PC-9 (cell line): ENCODE measurements at regions not wholly inside any gene's neighbourhood (a gene's known extent, or its start where the extent isn't known, plus 50 kb on each side); places are given as distances from the start of the nearest gene placed in this dataset.

Experiments used
- BruUV-seq: library from RNA; stranded (reverse); fragments of 400-500 nt; replicated peaks from 2 replicates; lab custom pipeline; 2021; lab: Mats Ljungman, UMichigan
- CTCF ChIA-PET: fragments of 300-600 bp; sonication (Branson Sonifier 250); formaldehyde crosslinking; loops from one replicate; lab custom pipeline; 2022; ENCODE audit warnings: antibody characterized with exemption; lab: Charles Lee
- POLR2A ChIA-PET: fragments of 300-600 bp; sonication (Branson Sonifier 250); formaldehyde crosslinking; loops from one replicate; lab custom pipeline; 2022; ENCODE audit warnings: antibody characterized with exemption; ENCODE audit not compliant: unreplicated experiment; lab: Charles Lee
- DNase-seq, 2 experiments: peaks; one replicate each; pipeline versions ENCODE4 v3.0.0 to v3.0.0-alpha.2; 2015 to 2022; ENCODE audit warnings: mixed read lengths in 1 of 2
- H2AFZ ChIP-seq: fragments of 200-600 bp; sonication (generic); 2 replicates; pipeline ENCODE4 v1.8.1; 2017; ENCODE audit warnings: antibody characterized with exemption
- H3F3A ChIP-seq: fragments of 200-600 bp; sonication (generic); 2 replicates; pipeline ENCODE4 v1.8.1; 2017; ENCODE audit warnings: antibody characterized with exemption, mild to moderate bottlenecking, low read depth; ENCODE audit not compliant: insufficient read depth
- H3K27ac ChIP-seq: fragments of 200-600 bp; sonication (generic); 2 replicates; pipeline ENCODE4 v1.6.1; 2016; ENCODE audit warnings: mixed run types
- H3K27me3 ChIP-seq: fragments of 200-600 bp; sonication (generic); 2 replicates; pipeline ENCODE4 v1.6.1; 2016; ENCODE audit warnings: low read depth, mixed run types; ENCODE audit not compliant: insufficient read depth
- H3K36me3 ChIP-seq: fragments of 200-600 bp; sonication (generic); 2 replicates; pipeline ENCODE4 v1.6.1; 2016; ENCODE audit warnings: low read depth, mixed run types
- H3K4me1 ChIP-seq: fragments of 200-600 bp; sonication (generic); replicated peaks from 2 replicates; pipeline ENCODE4 v1.6.1; 2016; ENCODE audit warnings: mixed run types; ENCODE audit not compliant: insufficient read depth
- H3K4me2 ChIP-seq: fragments of 200-600 bp; sonication (generic); 2 replicates; pipeline ENCODE4 v1.6.1; 2017; ENCODE audit warnings: mixed run types
- H3K4me3 ChIP-seq: fragments of 200-600 bp; sonication (generic); 2 replicates; pipeline ENCODE4 v1.6.1; 2016; ENCODE audit warnings: mixed run types
- H3K79me2 ChIP-seq: fragments of 200-600 bp; sonication (generic); 2 replicates; pipeline ENCODE4 v1.6.1; 2017; ENCODE audit warnings: low read depth, mixed run types
- H3K9me2 ChIP-seq: fragments of 200-600 bp; sonication (generic); 2 replicates; pipeline ENCODE4 v1.8.1; 2017; ENCODE audit warnings: mild to moderate bottlenecking; ENCODE audit not compliant: insufficient read depth
- H3K9me3 ChIP-seq: fragments of 200-600 bp; sonication (generic); 2 replicates; pipeline ENCODE4 v1.8.1; 2016; ENCODE audit warnings: low read depth; ENCODE audit not compliant: insufficient read depth
- H4K20me1 ChIP-seq: fragments of 200-600 bp; sonication (generic); 2 replicates; pipeline ENCODE4 v1.8.1; 2017; ENCODE audit not compliant: insufficient read depth
- EZH2 ChIP-seq: fragments of 200-600 bp; sonication (generic); IDR thresholded peaks from 2 replicates; pipeline ENCODE4 v1.8.0; 2017; ENCODE audit warnings: antibody characterized with exemption, low read depth
- intact Hi-C: fragments of 100-400 bp; cut with micrococcal nuclease; formaldehyde crosslinking; loops from one replicate; pipeline ENCODE4 v1.10.0; 2022; ENCODE audit not compliant: unreplicated experiment
- TF ChIP-seq, protein P1 (sequence below): fragments of 200-600 bp; sonication (generic); conservative IDR thresholded peaks from 2 replicates; pipeline ENCODE4 v1.6.1; 2017; ENCODE audit warnings: mixed run types, antibody characterized with exemption, mild to moderate bottlenecking, moderate library complexity

DNA sequence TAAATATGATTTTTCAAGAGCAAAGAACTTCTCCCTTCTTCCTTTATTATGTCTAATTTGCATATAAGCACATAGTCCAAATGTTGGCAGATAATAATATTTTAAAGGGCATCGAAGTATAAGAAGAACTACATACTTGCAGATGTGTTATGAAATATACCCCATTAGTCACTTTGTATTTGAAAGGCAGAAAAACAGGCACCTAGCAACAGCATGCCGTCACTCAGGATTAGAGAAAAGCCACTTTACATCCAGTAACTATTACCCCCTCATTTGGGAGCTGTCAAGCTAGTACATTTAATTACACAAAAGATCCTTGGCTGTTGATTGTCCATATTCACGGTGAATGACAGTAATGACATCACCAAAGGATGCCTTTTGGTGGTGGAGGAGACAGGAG, 99.3 kb upstream of the ARMC2 start:
- Histone ChIP-seq H3K27me3 (no peaks in the 10 kb centered on the region), H3K4me1 (peaks cover 73% of the 10 kb centered on the region), H3K27ac (no peak overlapping the region), H2AFZ (no peak overlapping the region), H3K4me3 (no peak overlapping the region), H3F3A (peaks cover 22% of the 10 kb centered on the region), H3K4me2 (peak overlapping the region; percentile 12; the same call in 1 of the 2 replicates), H3K36me3 (no peaks in the 10 kb centered on the region), H3K9me3 (no peaks in the 10 kb centered on the region), H3K79me2 (peaks cover 27% of the 10 kb centered on the region), H4K20me1 (no peaks in the 10 kb centered on the region), H3K9me2 (no peaks in the 10 kb centered on the region)
- no TSS peak for BruUV-seq
- TF ChIP-seq EZH2: no peak
- TF ChIP-seq, protein P1, sequence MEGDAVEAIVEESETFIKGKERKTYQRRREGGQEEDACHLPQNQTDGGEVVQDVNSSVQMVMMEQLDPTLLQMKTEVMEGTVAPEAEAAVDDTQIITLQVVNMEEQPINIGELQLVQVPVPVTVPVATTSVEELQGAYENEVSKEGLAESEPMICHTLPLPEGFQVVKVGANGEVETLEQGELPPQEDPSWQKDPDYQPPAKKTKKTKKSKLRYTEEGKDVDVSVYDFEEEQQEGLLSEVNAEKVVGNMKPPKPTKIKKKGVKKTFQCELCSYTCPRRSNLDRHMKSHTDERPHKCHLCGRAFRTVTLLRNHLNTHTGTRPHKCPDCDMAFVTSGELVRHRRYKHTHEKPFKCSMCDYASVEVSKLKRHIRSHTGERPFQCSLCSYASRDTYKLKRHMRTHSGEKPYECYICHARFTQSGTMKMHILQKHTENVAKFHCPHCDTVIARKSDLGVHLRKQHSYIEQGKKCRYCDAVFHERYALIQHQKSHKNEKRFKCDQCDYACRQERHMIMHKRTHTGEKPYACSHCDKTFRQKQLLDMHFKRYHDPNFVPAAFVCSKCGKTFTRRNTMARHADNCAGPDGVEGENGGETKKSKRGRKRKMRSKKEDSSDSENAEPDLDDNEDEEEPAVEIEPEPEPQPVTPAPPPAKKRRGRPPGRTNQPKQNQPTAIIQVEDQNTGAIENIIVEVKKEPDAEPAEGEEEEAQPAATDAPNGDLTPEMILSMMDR: no peak
- ChIA-PET CTCF (no interaction called here), POLR2A (no interaction called here)
- DNase-seq: peak in 1 of 2 experiments; percentile 70
- intact Hi-C loops: no loop called here

DNA sequence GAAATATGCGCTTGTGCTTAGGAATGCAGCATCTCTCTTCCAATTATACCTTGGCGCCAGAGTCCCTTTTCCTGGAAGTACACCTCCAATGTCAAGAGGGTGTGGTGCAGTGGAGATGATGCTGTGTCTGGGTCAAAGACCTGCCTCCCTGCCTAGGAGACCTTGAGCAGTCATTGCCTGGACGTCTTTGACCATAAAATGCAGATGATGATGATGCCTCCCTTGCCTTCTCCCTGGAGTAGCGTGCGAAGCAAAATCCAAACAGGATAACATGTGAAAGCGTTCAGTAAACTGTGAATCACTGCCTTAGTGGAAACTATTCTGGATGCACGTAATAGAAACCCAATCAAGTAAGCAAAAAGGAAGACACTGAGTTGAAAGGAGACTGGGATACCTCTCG, 97.4 kb upstream of the ARMC2 start:
- Histone ChIP-seq H3K36me3 (no peaks in the 10 kb centered on the region), H3K9me3 (no peaks in the 10 kb centered on the region), H4K20me1 (no peaks in the 10 kb centered on the region), H3K4me1 (peaks cover 61% of the 10 kb centered on the region), H2AFZ (no peak overlapping the region), H3K4me3 (no peak overlapping the region), H3F3A (peaks cover 18% of the 10 kb centered on the region), H3K27ac (no peak overlapping the region), H3K79me2 (peaks cover 15% of the 10 kb centered on the region), H3K9me2 (no peaks in the 10 kb centered on the region), H3K27me3 (no peaks in the 10 kb centered on the region), H3K4me2 (no peak overlapping the region)
- TF ChIP-seq EZH2: no peak
- TF ChIP-seq, protein P1: no peak
- DNase-seq: no peak
- POLR2A ChIA-PET: interaction anchor here (0.6 to 0.7 kb wide), 3 partner anchors 13 to 344 kb away, joined by 3 to 13 read pairs (median 3); partner anchors contain the start of gene SESN1
- CTCF ChIA-PET: interaction anchor here (0.7 kb wide), 1 partner anchor 92 kb away, joined by 3 read pairs; no protein-coding TSS in a partner anchor
- intact Hi-C loops: no loop called here
- BruUV-seq: no TSS peak

DNA sequence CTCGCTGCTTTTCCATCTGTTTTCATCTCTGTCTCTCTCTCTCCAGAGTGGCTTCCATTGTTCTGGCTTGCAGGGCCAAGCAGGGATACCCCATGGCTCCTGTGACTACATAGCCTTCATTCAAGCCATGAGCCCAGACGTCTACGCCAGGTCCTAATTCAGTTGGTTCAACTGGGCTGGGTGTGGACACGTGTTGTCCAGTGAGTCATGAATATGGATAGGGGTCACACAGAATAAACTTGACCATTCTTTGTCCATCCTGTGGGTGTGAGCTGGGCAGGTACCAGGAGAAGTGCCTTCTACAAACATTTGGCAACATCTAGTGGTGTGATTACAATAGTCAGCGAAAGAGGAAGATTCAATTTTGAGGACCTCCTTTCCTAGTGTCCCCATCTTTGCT, 96.9 kb upstream of the ARMC2 start:
- H3K4me2 ChIP-seq: no peak overlapping the region
- intact Hi-C loops: no loop called here

More for the DNA sequence above, 96.9 kb upstream of the ARMC2 start:
- Histone ChIP-seq H3K4me1 (peaks cover 60% of the 10 kb centered on the region), H3K36me3 (no peaks in the 10 kb centered on the region), H2AFZ (no peak overlapping the region), H3K4me3 (no peak overlapping the region), H3F3A (peaks cover 14% of the 10 kb centered on the region), H3K27ac (no peak overlapping the region), H3K9me2 (no peaks in the 10 kb centered on the region), H3K27me3 (no peaks in the 10 kb centered on the region), H4K20me1 (no peaks in the 10 kb centered on the region), H3K79me2 (peaks cover 14% of the 10 kb centered on the region), H3K9me3 (no peaks in the 10 kb centered on the region)
- no TSS peak for BruUV-seq
- ChIA-PET POLR2A (no interaction called here), CTCF (no interaction called here)
- no peak for DNase-seq
- no peak for TF ChIP-seq EZH2
- TF ChIP-seq, protein P1: no peak
